ENCODE measurements at regions not wholly inside any gene's neighbourhood (a gene's known extent, or its start where the extent isn't known, plus 50 kb on each side); places are given as distances from the start of the nearest gene placed in this dataset.

DNA sequence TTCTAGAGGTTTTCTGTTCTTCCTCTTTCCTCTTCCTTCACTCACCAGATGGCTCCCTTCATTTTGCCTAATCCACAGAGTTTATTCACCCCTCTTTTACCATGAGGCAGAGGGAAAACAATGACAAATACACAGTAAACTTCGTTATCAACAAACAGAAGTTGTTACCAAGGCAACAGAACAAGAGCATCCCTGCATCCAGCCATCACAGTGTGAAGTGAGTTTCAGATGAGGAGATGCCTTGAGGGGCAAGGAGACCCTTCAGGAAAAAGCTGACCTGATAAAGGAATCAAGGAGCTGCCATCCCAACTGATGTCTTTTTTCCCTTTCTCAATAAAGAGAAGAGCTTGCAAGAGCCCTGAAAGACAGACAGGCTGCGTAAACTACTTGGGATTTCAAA, 195.3 kb downstream of the BRINP2 start:
- Histone ChIP-seq H3K4me1 (ENCODE audit: control insufficient read depth in 2 of 2, insufficient read depth in 2 of 2, low read length in 2 of 2) (no peaks in the 10 kb centered on the region), H3K27me3 (ENCODE audit: control insufficient read depth in 2 of 2, insufficient read depth in 1 of 2, low read length in 1 of 2) (no peaks in the 10 kb centered on the region), H3K27ac (ENCODE audit: low read depth in 1 of 2, low read length in 1 of 2) (no peak overlapping the region), H3K9me3 (ENCODE audit: control insufficient read depth in 2 of 2, insufficient read depth in 1 of 2, low read length in 1 of 2) (no peaks in the 10 kb centered on the region), H3K4me3 (ENCODE audit: low read length in 2 of 2) (no peak overlapping the region), H3K36me3 (ENCODE audit: control insufficient read depth in 2 of 2, insufficient read depth in 2 of 2, low read length in 1 of 2) (no peaks in the 10 kb centered on the region)
- 63% methylated on average over 2 of the region's 2 CpGs for WGBS
- no peak for DNase-seq (ENCODE audit: low read depth in 6 of 9, low spot score in 9 of 9)

DNA sequence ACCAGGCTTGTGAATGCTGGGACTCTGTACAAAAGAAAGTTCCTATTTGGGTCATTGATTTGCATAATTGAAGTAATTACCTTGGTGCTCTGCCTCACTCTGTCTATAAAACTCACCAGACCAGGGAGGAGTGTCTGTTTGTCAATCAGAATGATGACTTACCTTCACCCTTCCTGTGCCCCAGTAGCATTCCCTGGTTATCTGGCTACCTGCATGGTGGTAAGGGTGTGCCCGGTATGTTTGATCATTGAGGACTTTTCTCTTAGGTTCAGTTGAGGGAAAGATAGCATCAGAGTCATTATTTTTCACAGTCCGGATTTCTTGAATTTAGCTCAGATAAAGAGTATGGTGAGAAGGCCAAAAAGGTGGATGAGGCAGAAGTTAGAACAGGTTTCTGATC, 190.0 kb downstream of the BRINP2 start:
- WGBS: 90% methylated on average over 2 of the region's 2 CpGs
- H3K36me3 ChIP-seq (ENCODE audit: control insufficient read depth in 2 of 2, insufficient read depth in 2 of 2, low read length in 1 of 2): no peaks in the 10 kb centered on the region
- H3K27me3 ChIP-seq (ENCODE audit: control insufficient read depth in 2 of 2, insufficient read depth in 1 of 2, low read length in 1 of 2): no peaks in the 10 kb centered on the region
- DNase-seq (ENCODE audit: low read depth in 6 of 9, low spot score in 9 of 9): no peak
- H3K4me1 ChIP-seq (ENCODE audit: control insufficient read depth in 2 of 2, insufficient read depth in 2 of 2, low read length in 2 of 2): no peaks in the 10 kb centered on the region
- H3K9me3 ChIP-seq (ENCODE audit: control insufficient read depth in 2 of 2, insufficient read depth in 1 of 2, low read length in 1 of 2): no peaks in the 10 kb centered on the region
- no peak overlapping the region for H3K4me3 ChIP-seq (ENCODE audit: low read length in 2 of 2)
- no peak overlapping the region for H3K27ac ChIP-seq (ENCODE audit: low read depth in 1 of 2, low read length in 1 of 2)

DNA sequence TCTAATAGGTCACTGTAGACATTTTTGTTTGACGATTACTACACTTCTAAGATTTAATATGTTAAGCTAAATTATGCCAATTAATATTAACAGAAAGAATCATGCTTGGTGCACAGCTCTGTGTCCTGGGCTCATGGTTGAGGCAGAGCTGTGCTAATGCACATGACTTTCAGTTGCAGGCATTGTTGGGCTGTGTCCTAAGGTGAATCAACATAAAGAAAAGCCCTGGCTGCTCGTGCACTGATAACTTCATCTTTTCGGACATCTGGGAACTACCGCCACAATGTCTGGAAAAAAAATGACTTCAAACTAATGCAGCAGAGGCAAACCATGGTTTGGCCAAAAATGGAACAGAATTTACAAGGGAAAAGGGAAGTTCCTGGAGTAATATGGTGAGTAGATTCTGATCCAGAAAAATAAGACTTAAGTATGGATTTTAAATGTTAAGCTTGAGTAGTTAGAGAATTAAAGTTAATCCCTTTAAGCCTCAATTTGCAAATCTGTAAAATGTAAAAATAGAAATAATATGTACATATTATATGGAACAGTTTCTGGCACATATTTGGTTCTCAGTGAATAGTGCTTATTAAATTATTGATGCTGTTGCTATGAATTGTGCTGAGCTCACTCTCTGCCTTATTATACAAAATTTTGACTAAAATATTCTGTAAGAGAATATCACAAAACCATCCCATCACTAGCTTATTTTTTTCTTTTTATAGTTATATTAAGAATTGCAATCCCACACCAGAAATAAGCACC, 186.1 kb downstream of the BRINP2 start:
- no peaks in the 10 kb centered on the region for H3K36me3 ChIP-seq (ENCODE audit: control insufficient read depth in 2 of 2, insufficient read depth in 2 of 2, low read length in 1 of 2)
- no peaks in the 10 kb centered on the region for H3K4me1 ChIP-seq (ENCODE audit: control insufficient read depth in 2 of 2, insufficient read depth in 2 of 2, low read length in 2 of 2)
- 87% methylated on average over 4 of the region's 4 CpGs for WGBS
- no peak for DNase-seq (ENCODE audit: low read depth in 6 of 9, low spot score in 9 of 9)
- H3K9me3 ChIP-seq (ENCODE audit: control insufficient read depth in 2 of 2, insufficient read depth in 1 of 2, low read length in 1 of 2): no peaks in the 10 kb centered on the region
- no peak overlapping the region for H3K4me3 ChIP-seq (ENCODE audit: low read length in 2 of 2)
- H3K27ac ChIP-seq (ENCODE audit: low read depth in 1 of 2, low read length in 1 of 2): no peak overlapping the region
- H3K27me3 ChIP-seq (ENCODE audit: control insufficient read depth in 2 of 2, insufficient read depth in 1 of 2, low read length in 1 of 2): no peaks in the 10 kb centered on the region

GRCh38 chr1:177355575-177355974, 184.8 kb downstream of the BRINP2 start:
- Histone ChIP-seq H3K4me1 (ENCODE audit: control insufficient read depth in 2 of 2, insufficient read depth in 2 of 2, low read length in 2 of 2) (no peaks in the 10 kb centered on the region), H3K36me3 (ENCODE audit: control insufficient read depth in 2 of 2, insufficient read depth in 2 of 2, low read length in 1 of 2) (no peaks in the 10 kb centered on the region), H3K4me3 (ENCODE audit: low read length in 2 of 2) (no peak overlapping the region), H3K27me3 (ENCODE audit: control insufficient read depth in 2 of 2, insufficient read depth in 1 of 2, low read length in 1 of 2) (no peaks in the 10 kb centered on the region), H3K27ac (ENCODE audit: low read depth in 1 of 2, low read length in 1 of 2) (no peak overlapping the region), H3K9me3 (ENCODE audit: control insufficient read depth in 2 of 2, insufficient read depth in 1 of 2, low read length in 1 of 2) (no peaks in the 10 kb centered on the region)
- WGBS: 46% methylated on average over 2 of the region's 2 CpGs
- no peak for DNase-seq (ENCODE audit: low read depth in 6 of 9, low spot score in 9 of 9)

- H3K27ac ChIP-seq (ENCODE audit: low read depth in 1 of 2, low read length in 1 of 2): no peak overlapping the region
- no peak for DNase-seq (ENCODE audit: low read depth in 6 of 9, low spot score in 9 of 9)
- 27% methylated on average over 3 of the region's 3 CpGs for WGBS
- no peak overlapping the region for H3K4me3 ChIP-seq (ENCODE audit: low read length in 2 of 2)
- no peaks in the 10 kb centered on the region for H3K27me3 ChIP-seq (ENCODE audit: control insufficient read depth in 2 of 2, insufficient read depth in 1 of 2, low read length in 1 of 2)
- H3K36me3 ChIP-seq (ENCODE audit: control insufficient read depth in 2 of 2, insufficient read depth in 2 of 2, low read length in 1 of 2): no peaks in the 10 kb centered on the region
- H3K4me1 ChIP-seq (ENCODE audit: control insufficient read depth in 2 of 2, insufficient read depth in 2 of 2, low read length in 2 of 2): no peaks in the 10 kb centered on the region
- H3K9me3 ChIP-seq (ENCODE audit: control insufficient read depth in 2 of 2, insufficient read depth in 1 of 2, low read length in 1 of 2): no peaks in the 10 kb centered on the region
Observed at GRCh38 chr1:177354247-177354646, 183.5 kb downstream of the BRINP2 start.

GRCh38 chr1:177351361-177352108, 180.8 kb downstream of the BRINP2 start:
- H3K4me1 ChIP-seq (ENCODE audit: control insufficient read depth in 2 of 2, insufficient read depth in 2 of 2, low read length in 2 of 2): no peaks in the 10 kb centered on the region
- H3K9me3 ChIP-seq (ENCODE audit: control insufficient read depth in 2 of 2, insufficient read depth in 1 of 2, low read length in 1 of 2): no peaks in the 10 kb centered on the region
- H3K4me3 ChIP-seq (ENCODE audit: low read length in 2 of 2): no peak overlapping the region
- WGBS: 62% methylated on average over 6 of the region's 6 CpGs
- H3K27ac ChIP-seq (ENCODE audit: low read depth in 1 of 2, low read length in 1 of 2): no peak overlapping the region
- H3K27me3 ChIP-seq (ENCODE audit: control insufficient read depth in 2 of 2, insufficient read depth in 1 of 2, low read length in 1 of 2): no peaks in the 10 kb centered on the region
- no peaks in the 10 kb centered on the region for H3K36me3 ChIP-seq (ENCODE audit: control insufficient read depth in 2 of 2, insufficient read depth in 2 of 2, low read length in 1 of 2)
- DNase-seq (ENCODE audit: low read depth in 6 of 9, low spot score in 9 of 9): no peak

GRCh38 chr1:177346790-177347359, 176.1 kb downstream of the BRINP2 start:
- Histone ChIP-seq H3K9me3 (ENCODE audit: control insufficient read depth in 2 of 2, insufficient read depth in 1 of 2, low read length in 1 of 2) (no peaks in the 10 kb centered on the region), H3K36me3 (ENCODE audit: control insufficient read depth in 2 of 2, insufficient read depth in 2 of 2, low read length in 1 of 2) (no peaks in the 10 kb centered on the region), H3K27me3 (ENCODE audit: control insufficient read depth in 2 of 2, insufficient read depth in 1 of 2, low read length in 1 of 2) (no peaks in the 10 kb centered on the region), H3K4me1 (ENCODE audit: control insufficient read depth in 2 of 2, insufficient read depth in 2 of 2, low read length in 2 of 2) (no peaks in the 10 kb centered on the region), H3K27ac (ENCODE audit: low read depth in 1 of 2, low read length in 1 of 2) (no peak overlapping the region), H3K4me3 (ENCODE audit: low read length in 2 of 2) (no peak overlapping the region)
- DNase-seq (ENCODE audit: low read depth in 6 of 9, low spot score in 9 of 9): no peak
- 91% methylated on average over 5 of the region's 5 CpGs for whole genome bisulfite sequencing

- DNase-seq (ENCODE audit: low read depth in 6 of 9, low spot score in 9 of 9): no peak
- Histone ChIP-seq H3K4me1 (ENCODE audit: control insufficient read depth in 2 of 2, insufficient read depth in 2 of 2, low read length in 2 of 2) (no peaks in the 10 kb centered on the region), H3K4me3 (ENCODE audit: low read length in 2 of 2) (no peak overlapping the region), H3K27ac (ENCODE audit: low read depth in 1 of 2, low read length in 1 of 2) (no peak overlapping the region), H3K36me3 (ENCODE audit: control insufficient read depth in 2 of 2, insufficient read depth in 2 of 2, low read length in 1 of 2) (no peaks in the 10 kb centered on the region), H3K9me3 (ENCODE audit: control insufficient read depth in 2 of 2, insufficient read depth in 1 of 2, low read length in 1 of 2) (no peaks in the 10 kb centered on the region), H3K27me3 (ENCODE audit: control insufficient read depth in 2 of 2, insufficient read depth in 1 of 2, low read length in 1 of 2) (no peaks in the 10 kb centered on the region)
- WGBS: 76% methylated on average over 5 of the region's 5 CpGs
Observed at GRCh38 chr1:177343445-177343844, 172.7 kb downstream of the BRINP2 start.

DNA sequence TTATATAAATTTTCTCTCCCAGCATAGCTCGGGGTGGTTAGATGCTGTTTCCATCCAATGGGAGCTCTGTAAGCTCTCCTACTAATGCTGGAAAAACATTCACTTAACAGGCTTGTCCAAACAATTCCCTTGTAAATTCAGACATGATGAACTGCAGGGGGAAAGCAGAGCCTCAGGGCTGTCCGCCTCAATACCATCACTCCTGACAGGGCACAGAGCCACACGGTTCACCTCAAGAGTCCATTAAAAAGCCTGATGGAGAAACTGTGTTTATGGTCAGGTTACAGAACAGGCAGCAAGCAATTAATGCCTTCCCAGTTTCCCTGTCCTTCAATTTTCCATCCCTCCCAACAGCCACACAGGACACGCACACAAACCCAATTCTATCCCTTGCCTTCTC, 171.0 kb downstream of the BRINP2 start:
- 65% methylated on average over 4 of the region's 4 CpGs for WGBS
- Histone ChIP-seq H3K4me3 (ENCODE audit: low read length in 2 of 2) (no peak overlapping the region), H3K27me3 (ENCODE audit: control insufficient read depth in 2 of 2, insufficient read depth in 1 of 2, low read length in 1 of 2) (no peaks in the 10 kb centered on the region), H3K27ac (ENCODE audit: low read depth in 1 of 2, low read length in 1 of 2) (no peak overlapping the region), H3K9me3 (ENCODE audit: control insufficient read depth in 2 of 2, insufficient read depth in 1 of 2, low read length in 1 of 2) (no peaks in the 10 kb centered on the region), H3K36me3 (ENCODE audit: control insufficient read depth in 2 of 2, insufficient read depth in 2 of 2, low read length in 1 of 2) (no peaks in the 10 kb centered on the region), H3K4me1 (ENCODE audit: control insufficient read depth in 2 of 2, insufficient read depth in 2 of 2, low read length in 2 of 2) (no peaks in the 10 kb centered on the region)
- no peak for DNase-seq (ENCODE audit: low read depth in 6 of 9, low spot score in 9 of 9)
